ENCODE measurements at regions not wholly inside any gene's neighbourhood (a gene's known extent, or its start where the extent isn't known, plus 50 kb on each side); places are given as distances from the start of the nearest gene placed in this dataset.
"Not testable (repeated sequence)": the region's sequence is repeated elsewhere in the genome, so short reads cannot be mapped to it uniquely, and the experiment has no call there.

DNA sequence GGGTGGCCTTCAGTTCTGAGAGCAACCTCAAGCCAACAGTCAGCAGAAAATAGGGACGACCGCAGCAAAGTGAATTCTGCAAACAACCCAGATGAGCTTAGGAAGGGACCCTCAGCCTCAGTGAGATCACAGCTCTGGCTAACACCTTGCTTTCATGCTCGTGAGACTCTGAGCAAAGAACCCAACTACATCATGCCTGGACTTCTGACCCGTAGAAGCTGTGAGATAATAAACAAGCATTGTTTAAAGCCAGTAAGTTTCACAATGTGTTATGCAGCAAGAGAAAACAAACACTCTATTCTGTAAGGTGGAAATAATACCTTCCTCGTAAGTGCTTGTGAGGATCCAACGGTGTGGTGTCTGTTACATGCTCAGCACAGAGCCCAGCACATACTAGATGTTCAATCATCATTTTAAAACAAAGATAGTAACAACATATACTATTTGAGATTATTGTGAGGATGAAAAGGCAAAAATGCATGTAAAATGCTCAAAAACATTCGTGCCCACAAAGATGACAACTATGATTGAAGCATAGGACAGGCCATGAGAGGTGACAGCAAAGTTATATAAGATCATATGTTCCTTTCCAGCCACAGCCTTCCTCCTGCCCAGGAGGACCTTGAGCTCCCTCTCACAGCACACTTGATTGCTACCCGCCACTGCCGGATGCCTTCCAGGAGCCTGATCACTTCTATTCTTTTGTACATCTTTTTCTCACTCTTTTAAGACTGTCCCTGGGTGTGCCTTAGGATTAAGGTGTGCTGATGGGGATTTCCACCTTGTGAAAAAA is 433.3 kb downstream of the BUD13 start:
- no peaks in the 10 kb centered on the region for H3K27me3 ChIP-seq
- no peaks in the 10 kb centered on the region for H3K4me1 ChIP-seq
- H3K36me3 ChIP-seq: no peaks in the 10 kb centered on the region
- WGBS, 2 donors: 56 to 62% methylated on average over 9 of the region's 9 CpGs
- peaks cover 0 to 17% (median 0%) of the 10 kb centered on the region in 4 donors for H3K9me3 ChIP-seq
- no peak for DNase-seq (ENCODE audit: low spot score in 2 of 2)
- H3K4me3 ChIP-seq: no peak overlapping the region
- no peak overlapping the region for H3K27ac ChIP-seq
- TF ChIP-seq POLR2A (IDR thresholded peaks at IDR 0.05): no peak
- TF ChIP-seq EP300 (IDR thresholded peaks at IDR 0.05): no peak
- TF ChIP-seq CTCF (IDR thresholded peaks at IDR 0.05): no peak

DNA sequence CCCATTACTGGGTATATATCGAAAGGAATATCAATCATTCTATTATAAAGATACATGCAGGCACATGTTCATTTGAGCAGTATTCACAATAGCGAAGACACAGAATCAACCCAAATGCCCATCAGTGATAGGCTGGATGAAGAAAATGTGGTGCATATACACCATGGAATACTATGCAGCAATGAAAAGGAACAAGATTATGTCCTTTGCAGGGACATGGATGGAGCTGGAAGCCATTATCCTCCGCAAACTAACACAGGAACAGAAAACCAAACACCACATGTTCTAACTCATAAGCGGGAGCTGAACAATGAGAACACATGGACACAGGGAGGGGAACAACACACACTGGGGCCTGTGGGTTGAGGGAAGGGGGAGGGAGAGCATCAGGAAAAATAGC is 434.3 kb downstream of the BUD13 start:
- H3K4me1 ChIP-seq; DNase-seq (ENCODE audit: low spot score in 2 of 2); H3K27ac ChIP-seq; H3K27me3 ChIP-seq; H3K4me3 ChIP-seq; H3K36me3 ChIP-seq: not testable (repeated sequence)
- peaks cover 0 to 17% (median 0%) of the 10 kb centered on the region in 4 donors for H3K9me3 ChIP-seq
- WGBS, 2 donors: 93 to 97% methylated on average over 4 of the region's 4 CpGs

DNA sequence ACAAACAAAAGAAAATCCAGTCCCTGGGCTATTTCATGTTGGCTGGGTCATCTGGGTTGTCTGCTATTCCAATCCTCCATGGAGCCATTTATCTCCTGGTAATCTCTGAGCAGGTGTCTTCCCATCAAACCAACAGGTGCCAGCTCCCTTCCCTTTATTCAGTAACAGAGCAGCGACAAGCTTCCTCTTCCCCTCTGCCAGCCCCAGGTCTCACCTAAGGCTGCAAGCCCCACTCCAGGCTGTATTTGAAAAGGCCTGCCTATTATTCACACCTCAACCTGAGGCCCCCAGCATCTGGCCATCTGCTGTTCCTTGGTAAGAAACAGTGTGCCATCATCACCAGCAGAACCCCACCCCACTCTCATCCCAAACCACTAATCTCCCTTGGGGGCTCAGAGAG is 436.2 kb downstream of the BUD13 start:
- DNase-seq (ENCODE audit: low spot score in 2 of 2): no peak
- H3K4me1 ChIP-seq: no peaks in the 10 kb centered on the region
- peaks cover 0 to 17% (median 0%) of the 10 kb centered on the region in 4 donors for H3K9me3 ChIP-seq
- TF ChIP-seq CTCF (IDR thresholded peaks at IDR 0.05) (no peak), EP300 (IDR thresholded peaks at IDR 0.05) (no peak), POLR2A (IDR thresholded peaks at IDR 0.05) (no peak)
- no peak overlapping the region for H3K4me3 ChIP-seq
- 86 to 87% methylated on average over 1 of the region's 1 CpG for WGBS, 2 donors
- no peaks in the 10 kb centered on the region for H3K27me3 ChIP-seq
- H3K36me3 ChIP-seq: no peaks in the 10 kb centered on the region
- H3K27ac ChIP-seq: no peak overlapping the region

DNA sequence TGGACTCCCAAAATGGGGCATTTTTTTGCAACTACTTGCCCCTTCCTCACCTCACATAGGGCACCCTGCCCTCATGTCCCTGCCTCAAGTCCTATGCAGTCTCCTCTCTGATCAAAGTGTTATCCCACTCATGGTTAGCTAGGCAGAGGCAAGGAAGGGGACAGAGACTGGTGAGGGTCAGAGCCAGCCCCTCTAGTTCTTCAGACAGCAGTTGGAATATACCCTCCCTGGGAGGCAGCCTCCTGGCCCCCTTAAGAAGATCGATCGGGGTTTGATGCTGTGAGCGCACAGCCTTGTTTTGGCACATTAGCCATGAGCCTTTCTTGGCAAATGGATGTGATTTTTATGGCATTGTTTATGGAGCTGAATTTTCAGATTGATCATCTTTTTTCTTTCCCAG is 436.9 kb downstream of the BUD13 start:
- WGBS, 2 donors: 71 to 97% methylated on average over 3 of the region's 3 CpGs
- Histone ChIP-seq H3K36me3 (no peaks in the 10 kb centered on the region), H3K9me3 (peaks cover 0 to 17% (median 0%) of the 10 kb centered on the region in 4 donors), H3K4me1 (no peaks in the 10 kb centered on the region), H3K27me3 (no peaks in the 10 kb centered on the region), H3K27ac (no peak overlapping the region), H3K4me3 (no peak overlapping the region)
- TF ChIP-seq CTCF (IDR thresholded peaks at IDR 0.05) (no peak), POLR2A (IDR thresholded peaks at IDR 0.05) (no peak), EP300 (IDR thresholded peaks at IDR 0.05) (no peak)
- DNase-seq (ENCODE audit: low spot score in 2 of 2): no peak

GRCh38 chr11:116335078-116335477 is 437.7 kb downstream of the BUD13 start:
- H3K9me3 ChIP-seq: peaks cover 0 to 17% (median 0%) of the 10 kb centered on the region in 4 donors
- no peak for DNase-seq (ENCODE audit: low spot score in 2 of 2)
- no peak overlapping the region for H3K27ac ChIP-seq
- no peaks in the 10 kb centered on the region for H3K4me1 ChIP-seq
- H3K36me3 ChIP-seq: no peaks in the 10 kb centered on the region
- no peak overlapping the region for H3K4me3 ChIP-seq
- TF ChIP-seq CTCF (IDR thresholded peaks at IDR 0.05) (no peak), POLR2A (IDR thresholded peaks at IDR 0.05) (no peak), EP300 (IDR thresholded peaks at IDR 0.05) (no peak)
- no peaks in the 10 kb centered on the region for H3K27me3 ChIP-seq
- 14 to 33% methylated on average over 1 of the region's 1 CpG for whole genome bisulfite sequencing, 2 donors
